Natural killer cell (primary cell): ENCODE measurements at regions not wholly inside any gene's neighbourhood (a gene's known extent, or its start where the extent isn't known, plus 50 kb on each side); places are given as distances from the start of the nearest gene placed in this dataset.

Source experiments
- ATAC-seq, 3 donors: fragments of 150-1000 bp in 2 of 3; fragments of 200-7000 bp in 1 of 3; cut with Tn5 transposase; 1 replicate in 1 of 3; 2 replicates in 2 of 3; pipeline ENCODE4 v1.10.0; 2021; ENCODE audit warnings: mild to moderate bottlenecking in 2 of 3, moderate library complexity in 2 of 3
- DNase-seq, 2 donors: peaks; one replicate each; pipeline versions ENCODE4 v3.0.0 to v3.0.0-alpha.2; 2013 to 2021; ENCODE audit warnings: mixed read lengths in 1 of 2
- H3K27ac ChIP-seq: one replicate; pipeline ENCODE4 v1.5.1; 2013; ENCODE audit warnings: mild to moderate bottlenecking, low read length
- H3K27me3 ChIP-seq: one replicate; pipeline ENCODE4 v1.6.1; 2013; ENCODE audit warnings: low read length; ENCODE audit not compliant: control insufficient read depth, insufficient read depth
- H3K36me3 ChIP-seq: one replicate; pipeline ENCODE4 v1.6.1; 2013; ENCODE audit warnings: low read length; ENCODE audit not compliant: control insufficient read depth, insufficient read depth
- H3K4me1 ChIP-seq: one replicate; pipeline ENCODE4 v1.6.1; 2013; ENCODE audit warnings: low read length; ENCODE audit not compliant: control insufficient read depth, insufficient read depth
- H3K4me3 ChIP-seq: one replicate; pipeline ENCODE4 v1.5.1; 2013; ENCODE audit warnings: low read length
- H3K9me3 ChIP-seq: one replicate; pipeline ENCODE4 v1.6.1; 2013; ENCODE audit warnings: low read length; ENCODE audit not compliant: control insufficient read depth, insufficient read depth
- H3K27ac Mint-ChIP-seq, 2 donors: one replicate each; pipeline ENCODE4 v1.8.0; 2022; ENCODE audit warnings: mild to moderate bottlenecking in 2 of 2, mixed read lengths in 2 of 2, moderate library complexity in 1 of 2
- H3K27me3 Mint-ChIP-seq, 2 donors: one replicate each; pipeline ENCODE4 v1.8.0; 2022; ENCODE audit warnings: low read depth in 2 of 2, mixed read lengths in 2 of 2
- H3K36me3 Mint-ChIP-seq: one replicate; pipeline ENCODE4 v1.8.0; 2022; ENCODE audit warnings: mixed read lengths
- H3K4me1 Mint-ChIP-seq, 2 donors: one replicate each; pipeline ENCODE4 v1.8.0; 2022; ENCODE audit warnings: mixed read lengths in 2 of 2
- H3K4me3 Mint-ChIP-seq: one replicate; pipeline ENCODE4 v1.8.0; 2022; ENCODE audit warnings: mild to moderate bottlenecking, moderate library complexity, mixed read lengths
- H3K9me3 Mint-ChIP-seq, 2 donors: one replicate each; pipeline ENCODE4 v1.8.0; 2022; ENCODE audit warnings: mixed read lengths in 2 of 2
- CTCF ChIP-seq: fragments of 200-600 bp; IDR thresholded peaks from one replicate; pipeline ENCODE4 v1.8.0; 2022; ENCODE audit warnings: antibody characterized with exemption
- WGBS: methylation state at CpG from one replicate; pipeline ENCODE4 v1.1.7; 2013; ENCODE audit warnings: missing lambda C conversion rate; ENCODE audit not compliant: insufficient coverage; 5-methylcytosine and 5-hydroxymethylcytosine counted together
- intact Hi-C: fragments of 100-400 bp; cut with micrococcal nuclease; formaldehyde crosslinking; loops from one replicate; pipeline ENCODE4 v1.14.2; 2022

- no peaks in the 10 kb centered on the region for H3K36me3 Mint-ChIP-seq
- no peaks in the 10 kb centered on the region for H3K4me1 Mint-ChIP-seq
- peaks cover 10% of the 10 kb centered on the region for H3K9me3 ChIP-seq
- H3K27me3 ChIP-seq: no peaks in the 10 kb centered on the region
- H3K27ac Mint-ChIP-seq: no peak overlapping the region
- no peak for ATAC-seq
- no peak overlapping the region for H3K4me3 ChIP-seq
- H3K9me3 Mint-ChIP-seq: peaks cover 2 to 22% of the 10 kb centered on the region in 2 donors
- H3K27ac ChIP-seq: no peak overlapping the region
- no peaks in the 10 kb centered on the region for H3K36me3 ChIP-seq
- H3K4me1 ChIP-seq: no peaks in the 10 kb centered on the region
- DNase-seq: no peak
- no peak overlapping the region for H3K4me3 Mint-ChIP-seq
- intact Hi-C loops: no loop called here
- no peaks in the 10 kb centered on the region for H3K27me3 Mint-ChIP-seq
- 84% methylated on average over 5 of the region's 5 CpGs for WGBS
- TF ChIP-seq CTCF: no peak
Observed at GRCh38 chr5:145180371-145180770, 654.8 kb downstream of the PRELID2 start.

- Histone ChIP-seq H3K4me1 (no peaks in the 10 kb centered on the region), H3K9me3 (peaks cover 10% of the 10 kb centered on the region), H3K27ac (no peak overlapping the region), H3K36me3 (no peaks in the 10 kb centered on the region), H3K4me3 (no peak overlapping the region), H3K27me3 (no peaks in the 10 kb centered on the region)
- Mint-ChIP-seq H3K36me3 (no peaks in the 10 kb centered on the region), H3K4me1 (no peaks in the 10 kb centered on the region), H3K27ac (no peak overlapping the region), H3K27me3 (no peaks in the 10 kb centered on the region), H3K9me3 (peaks cover 5 to 25% of the 10 kb centered on the region in 2 donors), H3K4me3 (no peak overlapping the region)
- no peak for DNase-seq
- TF ChIP-seq CTCF: no peak
- ATAC-seq: no peak
- 84% methylated on average over 2 of the region's 3 CpGs for WGBS
- intact Hi-C loops: no loop called here
Observed at GRCh38 chr5:145178641-145179523, 656.3 kb downstream of the PRELID2 start.

GRCh38 chr5:145176041-145176440, 659.1 kb downstream of the PRELID2 start:
- WGBS: 80% methylated on average over 2 of the region's 3 CpGs
- TF ChIP-seq CTCF: no peak

More at GRCh38 chr5:145176041-145176440, 659.1 kb downstream of the PRELID2 start:
- H3K9me3 Mint-ChIP-seq: peaks cover 5 to 22% of the 10 kb centered on the region in 2 donors
- Histone ChIP-seq H3K27me3 (no peaks in the 10 kb centered on the region), H3K4me3 (no peak overlapping the region), H3K4me1 (no peaks in the 10 kb centered on the region), H3K27ac (no peak overlapping the region), H3K9me3 (peaks cover 6% of the 10 kb centered on the region), H3K36me3 (no peaks in the 10 kb centered on the region)
- no peak overlapping the region for H3K27ac Mint-ChIP-seq
- ATAC-seq: no peak
- H3K27me3 Mint-ChIP-seq: no peaks in the 10 kb centered on the region
- no peaks in the 10 kb centered on the region for H3K4me1 Mint-ChIP-seq
- intact Hi-C loops: no loop called here
- DNase-seq: no peak
- no peaks in the 10 kb centered on the region for H3K36me3 Mint-ChIP-seq
- H3K4me3 Mint-ChIP-seq: no peak overlapping the region
